ENCODE measurements at regions not wholly inside any gene's neighbourhood (a gene's known extent, or its start where the extent isn't known, plus 50 kb on each side); places are given as distances from the start of the nearest gene placed in this dataset.

DNA sequence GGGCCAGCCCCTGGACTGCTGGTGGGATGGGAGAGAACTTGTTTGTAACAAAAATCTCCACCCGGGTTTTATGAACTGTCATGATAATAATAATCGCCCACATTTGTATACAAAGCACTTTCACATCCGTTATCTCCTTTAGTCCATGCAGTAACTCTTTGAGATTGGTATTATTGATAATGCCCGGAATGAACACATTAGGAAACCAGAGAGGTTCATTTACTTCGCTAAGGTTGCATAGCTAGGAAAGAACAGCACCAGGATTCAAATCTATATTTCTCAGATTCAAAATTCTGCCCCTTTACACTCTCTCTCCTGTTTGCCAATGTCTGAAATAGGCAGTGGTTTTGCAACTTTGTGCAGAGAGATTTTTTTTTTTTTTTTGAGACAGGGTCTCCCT, 131.4 kb downstream of the FOXD2 start:
- Histone ChIP-seq H4K20me1 (ENCODE audit: insufficient read depth) (no peaks in the 10 kb centered on the region), H2AFZ (ENCODE audit: low read depth) (no peak overlapping the region), H3K4me2 (no peak overlapping the region), H3K79me2 (ENCODE audit: insufficient read depth, low read depth) (no peaks in the 10 kb centered on the region), H3K27me3 (ENCODE audit: insufficient read depth, low read depth) (no peaks in the 10 kb centered on the region), H3K27ac (no peak overlapping the region), H3K9ac (no peak overlapping the region), H3K36me3 (ENCODE audit: insufficient read depth) (no peaks in the 10 kb centered on the region), H3K4me3 (IDR thresholded peaks at IDR 0.05; ENCODE audit: insufficient read depth, low read depth, low read length) (no peak overlapping the region), H3K4me1 (ENCODE audit: low read depth, poor library complexity, severe bottlenecking) (no peaks in the 10 kb centered on the region)
- TF ChIP-seq, protein P1, sequence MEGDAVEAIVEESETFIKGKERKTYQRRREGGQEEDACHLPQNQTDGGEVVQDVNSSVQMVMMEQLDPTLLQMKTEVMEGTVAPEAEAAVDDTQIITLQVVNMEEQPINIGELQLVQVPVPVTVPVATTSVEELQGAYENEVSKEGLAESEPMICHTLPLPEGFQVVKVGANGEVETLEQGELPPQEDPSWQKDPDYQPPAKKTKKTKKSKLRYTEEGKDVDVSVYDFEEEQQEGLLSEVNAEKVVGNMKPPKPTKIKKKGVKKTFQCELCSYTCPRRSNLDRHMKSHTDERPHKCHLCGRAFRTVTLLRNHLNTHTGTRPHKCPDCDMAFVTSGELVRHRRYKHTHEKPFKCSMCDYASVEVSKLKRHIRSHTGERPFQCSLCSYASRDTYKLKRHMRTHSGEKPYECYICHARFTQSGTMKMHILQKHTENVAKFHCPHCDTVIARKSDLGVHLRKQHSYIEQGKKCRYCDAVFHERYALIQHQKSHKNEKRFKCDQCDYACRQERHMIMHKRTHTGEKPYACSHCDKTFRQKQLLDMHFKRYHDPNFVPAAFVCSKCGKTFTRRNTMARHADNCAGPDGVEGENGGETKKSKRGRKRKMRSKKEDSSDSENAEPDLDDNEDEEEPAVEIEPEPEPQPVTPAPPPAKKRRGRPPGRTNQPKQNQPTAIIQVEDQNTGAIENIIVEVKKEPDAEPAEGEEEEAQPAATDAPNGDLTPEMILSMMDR (conservative IDR thresholded peaks at IDR 0.05; ENCODE audit: low read depth, low read length): no peak

DNA sequence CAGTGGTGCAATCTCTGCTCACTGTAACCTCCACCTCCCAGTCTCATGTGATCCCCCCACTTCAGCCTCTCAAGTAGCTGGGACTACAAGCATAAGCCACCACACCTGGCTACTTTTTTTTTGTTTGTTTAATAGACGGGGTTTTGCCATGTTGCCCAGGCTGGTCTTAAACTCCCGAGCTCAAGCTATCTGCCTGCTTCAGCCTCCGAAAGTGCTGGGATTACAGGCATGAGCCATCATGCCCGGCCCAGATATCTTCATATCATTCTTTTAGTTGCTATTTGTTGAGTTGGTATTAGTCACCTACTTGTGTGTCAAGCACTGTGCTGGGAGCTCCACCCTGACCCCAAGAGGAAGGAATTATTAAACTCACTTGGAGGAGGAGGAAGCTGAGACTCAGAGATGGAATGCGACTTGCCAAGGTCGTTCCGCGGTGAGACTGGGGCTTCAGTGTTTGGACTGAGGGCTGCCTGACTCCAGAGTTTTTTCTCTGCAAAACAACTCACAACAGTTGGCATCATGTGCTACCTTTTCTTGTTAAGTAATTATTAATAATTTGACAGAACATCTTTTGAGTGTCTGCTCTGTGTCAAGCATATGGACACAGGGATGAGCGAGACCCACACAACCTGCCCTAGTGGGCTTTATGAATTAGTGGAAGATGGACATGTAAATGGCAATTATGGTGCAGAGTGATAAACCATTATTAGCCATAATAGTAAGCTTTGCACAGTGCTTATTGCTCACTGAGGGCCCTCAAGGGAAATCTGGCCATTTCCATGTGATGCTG, 132.0 kb downstream of the FOXD2 start:
- Histone ChIP-seq H4K20me1 (ENCODE audit: insufficient read depth) (no peaks in the 10 kb centered on the region), H3K79me2 (ENCODE audit: insufficient read depth, low read depth) (no peaks in the 10 kb centered on the region), H2AFZ (ENCODE audit: low read depth) (no peak overlapping the region), H3K9ac (no peak overlapping the region), H3K4me2 (no peak overlapping the region), H3K36me3 (ENCODE audit: insufficient read depth) (no peaks in the 10 kb centered on the region), H3K4me1 (ENCODE audit: low read depth, poor library complexity, severe bottlenecking) (no peaks in the 10 kb centered on the region), H3K27ac (no peak overlapping the region), H3K27me3 (ENCODE audit: insufficient read depth, low read depth) (no peaks in the 10 kb centered on the region), H3K4me3 (IDR thresholded peaks at IDR 0.05; ENCODE audit: insufficient read depth, low read depth, low read length) (no peak overlapping the region)
- TF ChIP-seq, protein P1 (conservative IDR thresholded peaks at IDR 0.05; ENCODE audit: low read depth, low read length): no peak

DNA sequence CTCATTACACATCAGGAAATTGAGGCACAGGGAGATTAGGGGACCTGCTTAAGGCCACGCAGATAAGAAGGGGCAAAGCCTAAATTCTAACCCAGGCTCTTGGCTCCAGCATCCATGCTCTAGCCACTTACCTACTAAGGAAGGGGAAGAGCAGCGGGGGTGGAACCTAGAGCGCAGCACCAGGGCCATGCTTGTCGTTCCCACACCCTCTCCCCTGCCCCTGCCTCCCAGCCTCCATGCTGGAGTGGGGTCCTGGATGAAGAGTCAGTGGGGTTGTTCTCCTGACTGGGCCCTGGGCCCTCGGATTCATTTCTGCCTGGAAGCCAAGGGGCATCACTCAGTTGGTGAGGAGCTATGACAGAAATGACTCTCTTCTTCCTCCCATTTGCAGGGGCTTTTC, 133.3 kb downstream of the FOXD2 start:
- Histone ChIP-seq H3K4me3 (IDR thresholded peaks at IDR 0.05; ENCODE audit: insufficient read depth, low read depth, low read length) (no peak overlapping the region), H4K20me1 (ENCODE audit: insufficient read depth) (no peaks in the 10 kb centered on the region), H2AFZ (ENCODE audit: low read depth) (no peak overlapping the region), H3K27ac (no peak overlapping the region), H3K4me2 (no peak overlapping the region), H3K9ac (no peak overlapping the region), H3K36me3 (ENCODE audit: insufficient read depth) (no peaks in the 10 kb centered on the region), H3K27me3 (ENCODE audit: insufficient read depth, low read depth) (no peaks in the 10 kb centered on the region), H3K4me1 (ENCODE audit: low read depth, poor library complexity, severe bottlenecking) (no peaks in the 10 kb centered on the region), H3K79me2 (ENCODE audit: insufficient read depth, low read depth) (no peaks in the 10 kb centered on the region)
- TF ChIP-seq, protein P1 (conservative IDR thresholded peaks at IDR 0.05; ENCODE audit: low read depth, low read length): no peak

DNA sequence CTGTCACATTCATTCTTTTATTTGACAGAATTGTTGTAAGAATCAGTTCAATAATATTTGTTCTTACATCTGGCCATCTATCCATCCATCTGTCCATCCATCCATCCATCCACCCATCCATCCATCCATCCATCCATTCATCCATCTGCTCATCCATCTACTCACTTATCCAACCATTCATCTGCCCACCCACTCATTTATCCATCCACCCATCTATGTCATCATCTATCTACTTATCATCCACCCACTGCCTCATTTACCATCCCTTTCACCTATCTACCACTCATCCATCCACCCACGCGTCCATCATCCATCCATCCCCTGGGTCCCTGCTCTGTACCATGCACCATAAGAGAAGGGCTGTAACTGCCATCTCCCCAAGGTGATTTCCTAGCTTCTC, 134.1 kb downstream of the FOXD2 start:
- TF ChIP-seq, protein P1 (conservative IDR thresholded peaks at IDR 0.05; ENCODE audit: low read depth, low read length): no peak
- no peaks in the 10 kb centered on the region for H4K20me1 ChIP-seq (ENCODE audit: insufficient read depth)
- H3K4me1 ChIP-seq (ENCODE audit: low read depth, poor library complexity, severe bottlenecking): no peaks in the 10 kb centered on the region
- H3K9ac ChIP-seq: no peak overlapping the region
- no peaks in the 10 kb centered on the region for H3K36me3 ChIP-seq (ENCODE audit: insufficient read depth)
- H3K4me3 ChIP-seq (IDR thresholded peaks at IDR 0.05; ENCODE audit: insufficient read depth, low read depth, low read length): no peak overlapping the region
- H3K79me2 ChIP-seq (ENCODE audit: insufficient read depth, low read depth): no peaks in the 10 kb centered on the region
- no peak overlapping the region for H3K27ac ChIP-seq
- no peaks in the 10 kb centered on the region for H3K27me3 ChIP-seq (ENCODE audit: insufficient read depth, low read depth)
- H3K4me2 ChIP-seq: no peak overlapping the region
- H2AFZ ChIP-seq (ENCODE audit: low read depth): no peak overlapping the region
